ENCODE measurements at regions not wholly inside any gene's neighbourhood (a gene's known extent, or its start where the extent isn't known, plus 50 kb on each side); places are given as distances from the start of the nearest gene placed in this dataset.

- WGBS (ENCODE audit: insufficient coverage) = 92% methylated on average over 26 of the region's 30 CpGs
- Histone ChIP-seq H3K4me3 (ENCODE audit: control insufficient read depth in 1 of 2, extremely low read depth in 1 of 2, low read length in 1 of 2) (no peak overlapping the region), H3K27ac (ENCODE audit: low read length) (no peak overlapping the region), H3K36me3 (ENCODE audit: control insufficient read depth in 2 of 2, extremely low read depth in 1 of 2, insufficient read depth in 1 of 2, low read length in 1 of 2) (no peaks in the 10 kb centered on the region), H3K9me3 (peaks cover 3% of the 10 kb centered on the region), H3K4me1 (ENCODE audit: control insufficient read depth in 1 of 2, extremely low read depth in 1 of 2, insufficient read depth in 2 of 2, low read length in 2 of 2) (no peaks in the 10 kb centered on the region), H3K27me3 (replicated peaks in 1 of 2; ENCODE audit: control insufficient read depth in 2 of 2, extremely low read depth in 1 of 2, insufficient read depth in 2 of 2, low read length in 1 of 2) (no peaks in the 10 kb centered on the region)
- DNase-seq (no peak), ATAC-seq (replicated peaks in 1 of 4) (no peak)
- no peak overlapping the region for H3K4me3 Mint-ChIP-seq
- POLR2A ChIA-PET = interaction anchor here in 1 of 2 donors (0.5 kb wide), 1 partner anchor 23 kb away, joined by 3 read pairs; no protein-coding TSS in a partner anchor
- H3K27ac Mint-ChIP-seq = no peak overlapping the region
- CTCF ChIA-PET = no interaction called here
- H3K27me3 Mint-ChIP-seq = no peaks in the 10 kb centered on the region
- peaks cover 0 to 12% (median 6%) of the 10 kb centered on the region in 3 donors for H3K9me3 Mint-ChIP-seq
- H3K36me3 Mint-ChIP-seq = no peaks in the 10 kb centered on the region
- no peaks in the 10 kb centered on the region for H3K4me1 Mint-ChIP-seq
Measured at GRCh38 chr2:81196933-81197628, 892.5 kb upstream of the LRRTM1 start.

- Histone ChIP-seq H3K4me1 (ENCODE audit: control insufficient read depth in 1 of 2, extremely low read depth in 1 of 2, insufficient read depth in 2 of 2, low read length in 2 of 2) (no peaks in the 10 kb centered on the region), H3K27ac (ENCODE audit: low read length) (no peak overlapping the region), H3K4me3 (ENCODE audit: control insufficient read depth in 1 of 2, extremely low read depth in 1 of 2, low read length in 1 of 2) (no peak overlapping the region), H3K27me3 (replicated peaks in 1 of 2; ENCODE audit: control insufficient read depth in 2 of 2, extremely low read depth in 1 of 2, insufficient read depth in 2 of 2, low read length in 1 of 2) (no peaks in the 10 kb centered on the region), H3K36me3 (ENCODE audit: control insufficient read depth in 2 of 2, extremely low read depth in 1 of 2, insufficient read depth in 1 of 2, low read length in 1 of 2) (no peaks in the 10 kb centered on the region), H3K9me3 (peaks cover 3% of the 10 kb centered on the region)
- H3K36me3 Mint-ChIP-seq = no peaks in the 10 kb centered on the region
- ATAC-seq (replicated peaks in 1 of 4) = no peak
- no peak overlapping the region for H3K4me3 Mint-ChIP-seq
- no peak overlapping the region for H3K27ac Mint-ChIP-seq
- DNase-seq = no peak
- H3K27me3 Mint-ChIP-seq = no peaks in the 10 kb centered on the region
- POLR2A ChIA-PET = interaction anchor here in 1 of 2 donors (0.5 kb wide), 1 partner anchor 22 kb away, joined by 3 read pairs; no protein-coding TSS in a partner anchor
- H3K4me1 Mint-ChIP-seq = no peaks in the 10 kb centered on the region
- peaks cover 0 to 17% (median 6%) of the 10 kb centered on the region in 3 donors for H3K9me3 Mint-ChIP-seq
- CTCF ChIA-PET = no interaction called here
- WGBS (ENCODE audit: insufficient coverage) = 87% methylated on average over 23 of the region's 25 CpGs
Measured at GRCh38 chr2:81196383-81196851, 891.9 kb upstream of the LRRTM1 start.

DNA sequence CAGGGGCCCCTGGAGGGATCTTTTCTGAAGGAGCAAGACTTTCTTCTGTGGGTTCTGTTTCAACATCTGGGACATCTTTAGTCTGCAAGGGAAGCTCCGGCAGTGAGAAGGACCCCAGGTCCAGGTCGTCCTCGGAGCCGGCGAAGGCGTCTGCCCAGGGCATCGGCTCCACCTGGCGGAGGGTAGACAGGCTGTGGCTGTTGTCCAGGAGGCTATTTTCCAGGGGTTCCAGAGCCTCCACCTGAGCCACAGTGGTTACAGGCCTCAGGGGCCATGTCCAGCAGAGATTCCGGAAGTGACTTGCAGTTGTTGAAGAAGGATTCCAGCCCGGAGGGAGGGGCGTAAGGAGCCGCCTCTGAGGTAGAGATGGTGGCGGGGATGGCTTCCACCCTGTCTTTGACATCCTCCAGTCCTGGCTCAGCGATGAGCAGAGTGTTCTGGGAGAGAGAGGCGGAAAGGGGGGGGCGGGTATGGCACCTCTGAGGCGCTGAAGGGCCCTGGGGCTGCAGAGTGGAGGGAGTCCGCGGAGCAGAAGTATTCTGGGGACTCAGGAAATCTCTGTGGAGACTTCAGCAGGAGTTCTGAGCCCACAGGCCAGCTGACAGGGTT, 891.3 kb upstream of the LRRTM1 start:
- Histone ChIP-seq H3K4me3 (ENCODE audit: control insufficient read depth in 1 of 2, extremely low read depth in 1 of 2, low read length in 1 of 2) (no peak overlapping the region), H3K4me1 (ENCODE audit: control insufficient read depth in 1 of 2, extremely low read depth in 1 of 2, insufficient read depth in 2 of 2, low read length in 2 of 2) (no peaks in the 10 kb centered on the region), H3K9me3 (peaks cover 3% of the 10 kb centered on the region), H3K27ac (ENCODE audit: low read length) (no peak overlapping the region), H3K27me3 (replicated peaks in 1 of 2; ENCODE audit: control insufficient read depth in 2 of 2, extremely low read depth in 1 of 2, insufficient read depth in 2 of 2, low read length in 1 of 2) (no peaks in the 10 kb centered on the region), H3K36me3 (ENCODE audit: control insufficient read depth in 2 of 2, extremely low read depth in 1 of 2, insufficient read depth in 1 of 2, low read length in 1 of 2) (no peaks in the 10 kb centered on the region)
- no peak for ATAC-seq (replicated peaks in 1 of 4)
- Mint-ChIP-seq H3K27me3 (no peaks in the 10 kb centered on the region), H3K4me1 (no peaks in the 10 kb centered on the region), H3K27ac (no peak overlapping the region), H3K36me3 (no peaks in the 10 kb centered on the region), H3K9me3 (peaks cover 0 to 17% (median 6%) of the 10 kb centered on the region in 3 donors), H3K4me3 (no peak overlapping the region)
- POLR2A ChIA-PET = no interaction called here
- DNase-seq = no peak
- 93% methylated on average over 14 of the region's 19 CpGs for WGBS (ENCODE audit: insufficient coverage)
- CTCF ChIA-PET = no interaction called here

DNA sequence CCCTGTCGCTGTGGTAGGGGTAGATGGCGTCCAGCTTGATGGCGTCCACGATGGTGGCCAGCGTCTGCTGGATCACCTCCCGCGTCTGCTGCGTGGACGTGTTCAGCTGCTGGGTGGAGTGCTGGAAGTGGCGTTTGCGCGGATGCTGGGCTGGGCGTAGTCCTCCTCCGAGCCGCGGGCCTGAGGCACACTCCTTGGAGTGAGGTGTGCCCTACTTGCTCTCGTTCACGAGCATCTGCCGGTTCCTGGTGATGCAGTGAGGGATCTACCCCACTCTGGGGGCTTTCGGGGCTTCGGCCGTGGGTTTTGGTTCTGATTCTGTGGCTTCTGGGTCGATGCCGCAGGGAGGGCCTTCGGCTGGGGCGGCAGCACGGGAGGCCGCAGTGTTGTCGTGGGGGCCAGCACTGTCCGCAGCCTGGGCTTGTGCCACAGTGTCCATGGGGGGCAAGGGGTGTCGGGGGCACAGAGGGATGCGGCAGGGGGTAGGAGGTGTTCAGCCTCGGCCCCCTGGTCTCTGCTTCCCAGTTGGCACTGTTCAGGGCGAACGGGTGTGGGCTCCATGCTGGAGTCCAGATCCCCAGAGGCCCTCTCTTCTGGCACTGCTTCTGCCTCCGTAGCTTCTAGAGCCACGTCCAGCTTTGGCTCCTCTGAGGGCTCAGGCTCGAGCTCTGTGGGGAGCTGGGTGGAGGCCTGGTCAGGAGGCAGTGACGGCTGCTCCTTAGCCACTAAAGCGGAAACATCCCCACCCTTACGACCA, 890.6 kb upstream of the LRRTM1 start:
- ChIA-PET CTCF (no interaction called here), POLR2A (no interaction called here)
- H3K36me3 Mint-ChIP-seq = no peaks in the 10 kb centered on the region
- H3K4me3 Mint-ChIP-seq = no peak overlapping the region
- H3K4me1 Mint-ChIP-seq = no peaks in the 10 kb centered on the region
- no peak overlapping the region for H3K27ac Mint-ChIP-seq
- H3K4me3 ChIP-seq (ENCODE audit: control insufficient read depth in 1 of 2, extremely low read depth in 1 of 2, low read length in 1 of 2) = no peak overlapping the region
- no peaks in the 10 kb centered on the region for H3K4me1 ChIP-seq (ENCODE audit: control insufficient read depth in 1 of 2, extremely low read depth in 1 of 2, insufficient read depth in 2 of 2, low read length in 2 of 2)
- H3K27me3 Mint-ChIP-seq = no peaks in the 10 kb centered on the region
- ATAC-seq (replicated peaks in 1 of 4) = no peak
- DNase-seq = no peak
- H3K27me3 ChIP-seq (replicated peaks in 1 of 2; ENCODE audit: control insufficient read depth in 2 of 2, extremely low read depth in 1 of 2, insufficient read depth in 2 of 2, low read length in 1 of 2) = no peaks in the 10 kb centered on the region
- H3K9me3 ChIP-seq = peaks cover 6% of the 10 kb centered on the region
- WGBS (ENCODE audit: insufficient coverage) = 85% methylated on average over 23 of the region's 41 CpGs
- peaks cover 3 to 20% (median 9%) of the 10 kb centered on the region in 3 donors for H3K9me3 Mint-ChIP-seq
- H3K27ac ChIP-seq (ENCODE audit: low read length) = no peak overlapping the region
- H3K36me3 ChIP-seq (ENCODE audit: control insufficient read depth in 2 of 2, extremely low read depth in 1 of 2, insufficient read depth in 1 of 2, low read length in 1 of 2) = no peaks in the 10 kb centered on the region

- no peak overlapping the region for H3K27ac ChIP-seq (ENCODE audit: low read length)
- CTCF ChIA-PET = no interaction called here
- Mint-ChIP-seq H3K36me3 (no peaks in the 10 kb centered on the region), H3K27me3 (no peaks in the 10 kb centered on the region), H3K4me3 (no peak overlapping the region), H3K4me1 (no peaks in the 10 kb centered on the region), H3K27ac (no peak overlapping the region), H3K9me3 (peaks cover 3 to 20% (median 11%) of the 10 kb centered on the region in 3 donors)
- POLR2A ChIA-PET = no interaction called here
- peaks cover 6% of the 10 kb centered on the region for H3K9me3 ChIP-seq
- ATAC-seq (replicated peaks in 1 of 4) (no peak), DNase-seq (no peak)
- no peaks in the 10 kb centered on the region for H3K4me1 ChIP-seq (ENCODE audit: control insufficient read depth in 1 of 2, extremely low read depth in 1 of 2, insufficient read depth in 2 of 2, low read length in 2 of 2)
- no peaks in the 10 kb centered on the region for H3K27me3 ChIP-seq (replicated peaks in 1 of 2; ENCODE audit: control insufficient read depth in 2 of 2, extremely low read depth in 1 of 2, insufficient read depth in 2 of 2, low read length in 1 of 2)
- no peak overlapping the region for H3K4me3 ChIP-seq (ENCODE audit: control insufficient read depth in 1 of 2, extremely low read depth in 1 of 2, low read length in 1 of 2)
- 95% methylated on average over 22 of the region's 23 CpGs for WGBS (ENCODE audit: insufficient coverage)
- H3K36me3 ChIP-seq (ENCODE audit: control insufficient read depth in 2 of 2, extremely low read depth in 1 of 2, insufficient read depth in 1 of 2, low read length in 1 of 2) = no peaks in the 10 kb centered on the region
Measured at GRCh38 chr2:81194581-81194980, 890.0 kb upstream of the LRRTM1 start.

- H3K4me3 Mint-ChIP-seq = no peak overlapping the region
- Histone ChIP-seq H3K4me3 (ENCODE audit: control insufficient read depth in 1 of 2, extremely low read depth in 1 of 2, low read length in 1 of 2) (no peak overlapping the region), H3K9me3 (peaks cover 6% of the 10 kb centered on the region), H3K27ac (ENCODE audit: low read length) (no peak overlapping the region), H3K4me1 (ENCODE audit: control insufficient read depth in 1 of 2, extremely low read depth in 1 of 2, insufficient read depth in 2 of 2, low read length in 2 of 2) (no peaks in the 10 kb centered on the region), H3K36me3 (ENCODE audit: control insufficient read depth in 2 of 2, extremely low read depth in 1 of 2, insufficient read depth in 1 of 2, low read length in 1 of 2) (no peaks in the 10 kb centered on the region), H3K27me3 (replicated peaks in 1 of 2; ENCODE audit: control insufficient read depth in 2 of 2, extremely low read depth in 1 of 2, insufficient read depth in 2 of 2, low read length in 1 of 2) (no peaks in the 10 kb centered on the region)
- H3K4me1 Mint-ChIP-seq = no peaks in the 10 kb centered on the region
- no peak for ATAC-seq (replicated peaks in 1 of 4)
- DNase-seq = no peak
- H3K27ac Mint-ChIP-seq = no peak overlapping the region
- no peaks in the 10 kb centered on the region for H3K27me3 Mint-ChIP-seq
- WGBS (ENCODE audit: insufficient coverage) = 89% methylated on average over 30 of the region's 30 CpGs
- POLR2A ChIA-PET = no interaction called here
- peaks cover 3 to 20% (median 11%) of the 10 kb centered on the region in 3 donors for H3K9me3 Mint-ChIP-seq
- CTCF ChIA-PET = no interaction called here
- H3K36me3 Mint-ChIP-seq = no peaks in the 10 kb centered on the region
Measured at GRCh38 chr2:81194176-81194575, 889.6 kb upstream of the LRRTM1 start.
